ENCODE measurements at regions not wholly inside any gene's neighbourhood (a gene's known extent, or its start where the extent isn't known, plus 50 kb on each side); places are given as distances from the start of the nearest gene placed in this dataset.

DNA sequence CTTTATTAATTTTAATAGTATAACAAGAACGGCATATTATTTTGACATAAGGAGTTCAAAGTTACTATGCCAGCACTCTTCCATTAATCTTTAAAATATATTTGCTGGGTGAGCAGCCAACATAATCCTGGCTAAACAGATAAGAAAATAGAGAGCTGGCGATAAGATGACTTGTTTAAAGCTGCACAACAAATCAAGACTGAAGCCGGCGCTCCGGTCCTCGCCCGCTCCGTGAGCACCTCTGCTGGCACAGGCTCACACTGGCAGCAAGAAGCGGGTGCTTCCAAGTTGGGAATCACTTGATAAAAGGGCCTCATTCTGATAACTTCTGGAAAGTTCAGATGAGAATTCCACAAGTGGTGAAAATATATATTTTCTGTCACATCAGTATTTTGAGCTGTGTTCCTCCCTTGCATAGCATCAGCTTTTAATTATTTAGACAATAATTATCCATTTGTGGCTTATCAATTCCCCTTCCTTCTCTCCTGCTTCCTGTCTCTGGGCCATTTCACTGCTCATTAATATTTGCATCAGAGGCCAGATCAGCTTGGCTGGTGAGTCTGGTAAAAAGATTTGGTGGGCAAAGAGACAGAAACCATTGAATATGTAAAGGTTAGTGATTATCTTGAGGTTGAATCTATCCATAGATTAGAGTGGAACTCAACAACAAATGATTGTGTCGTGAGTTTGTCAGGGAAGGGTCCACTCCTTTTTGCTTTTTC is 205.3 kb downstream of the MZT1 start:
- no peaks in the 10 kb centered on the region for H3K4me1 ChIP-seq
- H3K27ac ChIP-seq = no peak overlapping the region
- ATAC-seq (no peak), DNase-seq (no peak)
- intact Hi-C loops (cut with DNase I) = no loop called here
- H3K27me3 ChIP-seq = peaks cover 0 to 7% (median 0%) of the 10 kb centered on the region in 9 donors
- H3K9me3 ChIP-seq = no peaks in the 10 kb centered on the region
- WGBS, 4 donors = 51 to 59% (median 56%) methylated on average over 10 of the region's 10 CpGs
- no peak overlapping the region for H3K4me3 ChIP-seq
- no peak for TF ChIP-seq POLR2A (IDR thresholded peaks at IDR 0.05)
- TF ChIP-seq, protein P1, sequence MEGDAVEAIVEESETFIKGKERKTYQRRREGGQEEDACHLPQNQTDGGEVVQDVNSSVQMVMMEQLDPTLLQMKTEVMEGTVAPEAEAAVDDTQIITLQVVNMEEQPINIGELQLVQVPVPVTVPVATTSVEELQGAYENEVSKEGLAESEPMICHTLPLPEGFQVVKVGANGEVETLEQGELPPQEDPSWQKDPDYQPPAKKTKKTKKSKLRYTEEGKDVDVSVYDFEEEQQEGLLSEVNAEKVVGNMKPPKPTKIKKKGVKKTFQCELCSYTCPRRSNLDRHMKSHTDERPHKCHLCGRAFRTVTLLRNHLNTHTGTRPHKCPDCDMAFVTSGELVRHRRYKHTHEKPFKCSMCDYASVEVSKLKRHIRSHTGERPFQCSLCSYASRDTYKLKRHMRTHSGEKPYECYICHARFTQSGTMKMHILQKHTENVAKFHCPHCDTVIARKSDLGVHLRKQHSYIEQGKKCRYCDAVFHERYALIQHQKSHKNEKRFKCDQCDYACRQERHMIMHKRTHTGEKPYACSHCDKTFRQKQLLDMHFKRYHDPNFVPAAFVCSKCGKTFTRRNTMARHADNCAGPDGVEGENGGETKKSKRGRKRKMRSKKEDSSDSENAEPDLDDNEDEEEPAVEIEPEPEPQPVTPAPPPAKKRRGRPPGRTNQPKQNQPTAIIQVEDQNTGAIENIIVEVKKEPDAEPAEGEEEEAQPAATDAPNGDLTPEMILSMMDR (IDR thresholded peaks at IDR 0.05) = no peak
- H3K36me3 ChIP-seq = no peaks in the 10 kb centered on the region

DNA sequence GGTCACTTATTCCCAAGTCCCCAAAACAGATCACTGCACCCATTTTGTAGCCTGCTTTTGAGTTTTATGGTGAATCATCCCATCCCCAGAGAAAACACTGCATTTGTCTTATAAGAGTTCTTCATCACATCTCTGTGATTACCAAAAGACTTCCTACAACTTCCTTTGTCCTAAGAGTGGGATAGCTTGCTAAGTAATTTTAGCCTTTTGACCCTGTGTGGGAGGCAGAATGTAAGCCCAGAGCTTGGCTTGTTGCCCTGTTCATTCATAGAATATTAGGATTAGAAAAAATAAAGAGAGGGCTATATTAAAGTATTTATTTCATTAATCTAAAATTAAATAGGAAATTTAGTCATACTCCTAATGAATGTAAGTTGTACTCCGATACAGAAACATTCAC is 213.3 kb downstream of the MZT1 start:
- DNase-seq (no peak), ATAC-seq (no peak)
- Histone ChIP-seq H3K4me3 (no peak overlapping the region), H3K27me3 (no peaks in the 10 kb centered on the region), H3K9me3 (no peaks in the 10 kb centered on the region), H3K36me3 (no peaks in the 10 kb centered on the region), H3K4me1 (no peaks in the 10 kb centered on the region), H3K27ac (no peak overlapping the region)
- intact Hi-C loops (cut with DNase I) = no loop called here
- TF ChIP-seq, protein P1 (IDR thresholded peaks at IDR 0.05) = no peak
- no peak for TF ChIP-seq POLR2A (IDR thresholded peaks at IDR 0.05)
- 0% methylated on average over 1 of the region's 1 CpG for WGBS, 4 donors

DNA sequence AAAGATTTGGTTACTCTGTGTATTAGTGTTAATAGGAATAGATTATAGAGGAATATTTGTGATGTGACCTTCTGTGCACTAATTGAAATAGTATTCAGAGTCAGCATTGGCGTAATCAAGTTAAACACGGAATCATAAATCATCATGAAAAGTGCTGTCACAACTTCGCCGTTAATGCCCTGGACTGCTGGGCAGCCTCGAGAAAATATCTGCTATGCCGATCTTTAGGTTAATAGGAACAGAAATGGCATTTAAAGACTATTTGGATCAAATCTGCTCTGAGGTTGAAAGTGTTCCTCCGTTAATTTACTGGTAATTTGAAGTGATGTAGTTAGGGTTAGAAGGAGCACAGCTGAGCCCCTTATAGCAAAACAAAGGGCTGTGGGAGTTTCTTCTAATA is 219.0 kb downstream of the MZT1 start:
- Histone ChIP-seq H3K4me1 (no peaks in the 10 kb centered on the region), H3K27ac (no peak overlapping the region), H3K36me3 (no peaks in the 10 kb centered on the region), H3K4me3 (peak overlapping the region in 1 of 12 donors; percentile 31), H3K27me3 (no peaks in the 10 kb centered on the region), H3K9me3 (no peaks in the 10 kb centered on the region)
- DNase-seq (no peak), ATAC-seq (no peak)
- intact Hi-C loops (cut with DNase I) = no loop called here
- TF ChIP-seq, protein P1 (IDR thresholded peaks at IDR 0.05) = no peak
- TF ChIP-seq POLR2A (IDR thresholded peaks at IDR 0.05) = no peak
- WGBS, 4 donors = 84 to 93% (median 89%) methylated on average over 7 of the region's 7 CpGs

DNA sequence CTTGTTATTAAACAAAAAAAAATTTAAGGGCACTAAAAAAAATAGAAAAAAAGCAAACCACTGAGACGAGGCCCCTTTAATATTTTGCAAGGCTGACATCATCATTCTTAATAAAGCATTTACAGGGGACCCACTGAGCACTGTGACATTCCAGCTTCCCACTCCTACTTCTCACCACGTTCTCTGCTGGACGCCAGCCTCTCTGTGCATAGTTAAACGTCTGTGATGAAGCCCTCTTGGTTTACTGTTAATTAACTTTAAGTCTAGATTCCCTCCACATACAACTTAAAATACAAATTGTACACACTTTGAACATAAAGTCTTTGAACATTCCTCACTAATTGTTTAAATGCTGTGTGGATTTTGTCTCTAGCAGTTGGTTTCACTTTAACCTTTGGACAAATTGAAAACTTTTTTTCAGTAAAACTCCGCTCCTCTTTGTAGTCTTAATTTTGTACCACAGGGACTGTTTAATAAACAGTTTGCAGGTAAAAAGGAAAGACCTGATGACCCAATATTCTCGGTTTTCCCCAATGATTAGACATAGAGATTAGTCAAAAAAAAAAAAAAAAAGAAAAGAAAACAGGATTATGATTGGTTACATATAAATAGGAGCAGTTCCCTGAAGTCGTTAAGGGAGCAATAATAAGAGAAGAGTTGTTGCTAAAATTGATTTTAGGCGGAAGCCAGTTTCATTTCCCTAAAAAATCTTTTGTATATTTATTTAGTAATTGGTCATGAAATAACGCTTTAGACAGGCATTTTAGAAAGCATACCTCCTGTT is 219.8 kb downstream of the MZT1 start:
- Histone ChIP-seq H3K27ac (no peak overlapping the region), H3K4me1 (no peaks in the 10 kb centered on the region), H3K4me3 (peak overlapping the region in 8 of 12 donors; percentile 13 to 47 (median 34)), H3K27me3 (no peaks in the 10 kb centered on the region), H3K36me3 (no peaks in the 10 kb centered on the region), H3K9me3 (no peaks in the 10 kb centered on the region)
- no peak for TF ChIP-seq POLR2A (IDR thresholded peaks at IDR 0.05)
- TF ChIP-seq, protein P1 (IDR thresholded peaks at IDR 0.05) = no peak
- 39 to 47% (median 42%) methylated on average over 9 of the region's 9 CpGs for WGBS, 4 donors
- no peak for DNase-seq
- peak in 1 of 4 donors; percentile 38 for ATAC-seq
- intact Hi-C loops (cut with DNase I) = no loop called here

Measured in heart left ventricle (tissue), 16 donors.